Spleen (tissue), 7 donors: ENCODE measurements at regions not wholly inside any gene's neighbourhood (a gene's known extent, or its start where the extent isn't known, plus 50 kb on each side); places are given as distances from the start of the nearest gene placed in this dataset.
"Not testable (repeated sequence)": the region's sequence is repeated elsewhere in the genome, so short reads cannot be mapped to it uniquely, and the experiment has no call there.

Experiments
- POLR2A ChIP-seq, 3 donors: fragments of 450-650 bp; IDR thresholded peaks; one replicate each; pipeline ENCODE4 v1.5.1; 2017; ENCODE audit warnings: antibody characterized with exemption in 3 of 3, mild to moderate bottlenecking in 1 of 3
- TF ChIP-seq, protein P1 (sequence below), 11 experiments: fragments of 200-600 bp in 7 of 11; fragments of 450-650 bp in 4 of 11; sonication (generic) in 4 of 11; IDR thresholded peaks in 8 of 11; conservative IDR thresholded peaks in 3 of 11; 1 replicate in 7 of 11; 2 replicates in 4 of 11; pipeline versions ENCODE4 v1.4.0 to v1.8.0; 2016 to 2021; ENCODE audit warnings: antibody characterized with exemption in 11 of 11, inconsistent platforms in 4 of 11, mild to moderate bottlenecking in 1 of 11
- donor health status: DM: no; HTN: no; CAD: no; lungs with moderate emphysema.
- donor health status: DM: no; HTN: no; CAD: no.
- donor health status: DM: no; HTN: no; CAD: no.

DNA sequence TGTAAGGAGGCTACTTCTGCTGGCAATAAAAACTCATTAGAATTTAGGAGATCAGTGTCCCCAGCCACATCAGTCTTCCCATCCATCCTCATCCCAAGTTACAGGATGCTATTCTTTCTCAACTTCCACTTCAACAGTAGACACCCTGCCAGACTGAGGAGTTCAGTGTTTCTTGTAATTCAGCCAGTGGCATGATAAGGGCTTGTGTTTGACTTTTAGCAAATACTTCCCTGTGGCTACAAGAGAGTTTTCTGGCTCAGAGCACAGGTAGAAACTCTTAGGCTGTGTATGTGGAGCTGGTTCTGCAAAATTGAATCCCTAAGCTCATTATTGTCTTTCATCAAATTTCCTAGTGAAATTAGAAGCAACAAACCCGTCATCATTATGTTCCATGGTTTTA, 401.8 kb upstream of the NDN start:
- TF ChIP-seq, protein P1, sequence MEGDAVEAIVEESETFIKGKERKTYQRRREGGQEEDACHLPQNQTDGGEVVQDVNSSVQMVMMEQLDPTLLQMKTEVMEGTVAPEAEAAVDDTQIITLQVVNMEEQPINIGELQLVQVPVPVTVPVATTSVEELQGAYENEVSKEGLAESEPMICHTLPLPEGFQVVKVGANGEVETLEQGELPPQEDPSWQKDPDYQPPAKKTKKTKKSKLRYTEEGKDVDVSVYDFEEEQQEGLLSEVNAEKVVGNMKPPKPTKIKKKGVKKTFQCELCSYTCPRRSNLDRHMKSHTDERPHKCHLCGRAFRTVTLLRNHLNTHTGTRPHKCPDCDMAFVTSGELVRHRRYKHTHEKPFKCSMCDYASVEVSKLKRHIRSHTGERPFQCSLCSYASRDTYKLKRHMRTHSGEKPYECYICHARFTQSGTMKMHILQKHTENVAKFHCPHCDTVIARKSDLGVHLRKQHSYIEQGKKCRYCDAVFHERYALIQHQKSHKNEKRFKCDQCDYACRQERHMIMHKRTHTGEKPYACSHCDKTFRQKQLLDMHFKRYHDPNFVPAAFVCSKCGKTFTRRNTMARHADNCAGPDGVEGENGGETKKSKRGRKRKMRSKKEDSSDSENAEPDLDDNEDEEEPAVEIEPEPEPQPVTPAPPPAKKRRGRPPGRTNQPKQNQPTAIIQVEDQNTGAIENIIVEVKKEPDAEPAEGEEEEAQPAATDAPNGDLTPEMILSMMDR (IDR thresholded peaks at IDR 0.05 in 8 of 11, conservative IDR thresholded peaks at IDR 0.05 in 3 of 11): not testable (repeated sequence)
- not testable (repeated sequence) for TF ChIP-seq POLR2A (IDR thresholded peaks at IDR 0.05)
